HG02759 (cell line): ENCODE measurements at regions not wholly inside any gene's neighbourhood (a gene's known extent, or its start where the extent isn't known, plus 50 kb on each side); places are given as distances from the start of the nearest gene placed in this dataset.
"Not testable (repeated sequence)": the region's sequence is repeated elsewhere in the genome, so short reads cannot be mapped to it uniquely, and the experiment has no call there.

Source experiments
- ATAC-seq: cut with Tn5 transposase; IDR thresholded peaks from one replicate; pipeline ENCODE4 v1.9.1; 2021; ENCODE audit warnings: mild to moderate bottlenecking, moderate library complexity; ENCODE audit not compliant: unreplicated experiment

DNA sequence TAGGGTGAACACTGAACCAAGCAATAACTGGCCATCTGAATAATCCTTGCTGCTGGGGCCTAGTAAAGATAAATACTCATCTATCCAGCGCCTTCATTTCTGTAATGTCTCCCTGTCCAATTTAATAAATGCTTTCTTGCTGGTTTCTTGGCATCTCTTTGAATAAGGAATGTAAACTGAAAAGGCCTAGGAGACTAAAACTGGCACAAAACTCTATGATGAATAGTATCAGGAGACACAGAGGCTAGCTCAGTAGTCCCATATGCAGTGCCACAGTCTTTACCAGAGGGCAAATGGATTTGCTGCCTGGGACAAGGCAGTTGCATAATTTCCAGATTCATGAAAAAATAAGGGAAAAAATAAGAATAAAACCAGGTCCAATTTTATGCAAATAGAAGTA is 324.4 kb downstream of the CENPW start:
- ATAC-seq, result no peak

DNA sequence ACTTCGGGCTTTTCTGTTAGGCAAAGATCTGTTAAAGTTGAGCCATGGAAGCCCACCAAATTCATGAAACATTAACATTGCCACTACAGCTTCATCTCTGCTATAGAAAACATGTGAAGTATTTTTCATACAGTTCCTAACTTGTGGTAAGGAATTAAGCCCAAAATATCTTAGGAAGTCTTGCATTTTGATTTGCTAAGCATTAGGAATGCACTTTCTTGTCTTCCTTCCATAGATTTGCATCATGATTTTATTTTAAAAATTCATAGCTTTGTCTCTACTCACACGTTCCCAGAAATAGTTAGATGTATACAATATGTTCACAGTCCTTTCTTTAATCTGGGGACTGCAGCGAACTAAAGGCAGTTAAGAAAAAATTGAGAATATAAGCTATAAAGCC is 325.6 kb downstream of the CENPW start:
- ATAC-seq, result no peak

DNA sequence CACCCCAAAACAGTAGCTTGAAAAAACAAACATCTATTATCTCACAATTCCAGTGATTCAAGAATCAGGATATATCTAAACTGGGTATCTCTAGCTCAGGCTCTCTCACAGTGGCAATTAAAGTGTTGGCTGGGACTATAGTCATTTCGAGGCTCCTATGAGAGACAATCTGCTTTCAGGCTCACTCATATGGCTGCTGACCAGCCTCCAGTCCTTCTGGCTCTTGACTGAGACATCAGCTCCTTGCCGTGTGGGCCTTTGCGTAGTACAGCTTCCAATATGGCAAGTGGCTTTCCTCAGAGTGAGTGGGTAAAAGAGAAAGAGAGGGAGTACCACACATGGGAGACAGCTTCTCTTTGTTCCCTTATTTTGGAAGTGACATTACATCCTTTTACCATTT is 327.2 kb downstream of the CENPW start:
- no peak for ATAC-seq

DNA sequence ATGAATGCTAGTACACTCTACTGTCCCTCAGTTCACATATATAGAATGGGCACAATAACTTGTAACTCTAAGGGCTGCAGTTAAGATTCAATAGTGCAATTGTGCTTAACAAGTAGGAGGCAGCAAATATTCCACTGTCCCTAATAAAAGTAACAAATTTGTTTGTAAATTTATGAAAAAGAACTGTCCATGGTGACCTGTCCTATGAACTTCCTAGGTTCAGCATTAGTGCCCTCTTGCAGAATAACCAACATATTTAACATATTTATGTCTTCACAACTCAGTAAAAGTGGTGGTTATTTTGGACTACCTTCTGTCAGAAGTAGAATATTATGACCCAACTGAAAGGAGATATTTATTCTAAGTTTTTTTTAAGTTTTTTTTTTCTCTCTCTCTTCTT is 327.8 kb downstream of the CENPW start:
- no peak for ATAC-seq

DNA sequence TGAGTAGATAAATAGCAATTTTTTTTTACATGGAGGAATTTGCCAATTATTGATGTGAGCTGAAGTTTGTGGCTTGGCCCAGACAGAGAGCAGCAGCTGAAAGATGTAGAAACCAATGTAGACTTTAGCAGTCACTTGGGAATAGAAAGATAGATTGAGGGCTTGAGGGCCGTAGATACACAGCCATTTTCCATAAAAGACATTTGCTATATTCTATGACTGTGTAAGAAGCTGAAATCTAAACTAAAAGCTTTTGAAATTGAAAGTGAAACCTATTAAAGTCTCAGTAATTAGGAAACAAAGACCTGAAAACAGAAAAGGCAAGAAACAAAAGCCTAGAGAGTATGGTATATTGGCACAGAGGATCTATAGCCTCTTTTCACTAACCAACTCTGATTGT is 332.7 kb downstream of the CENPW start:
- ATAC-seq, result peak; percentile 86

DNA sequence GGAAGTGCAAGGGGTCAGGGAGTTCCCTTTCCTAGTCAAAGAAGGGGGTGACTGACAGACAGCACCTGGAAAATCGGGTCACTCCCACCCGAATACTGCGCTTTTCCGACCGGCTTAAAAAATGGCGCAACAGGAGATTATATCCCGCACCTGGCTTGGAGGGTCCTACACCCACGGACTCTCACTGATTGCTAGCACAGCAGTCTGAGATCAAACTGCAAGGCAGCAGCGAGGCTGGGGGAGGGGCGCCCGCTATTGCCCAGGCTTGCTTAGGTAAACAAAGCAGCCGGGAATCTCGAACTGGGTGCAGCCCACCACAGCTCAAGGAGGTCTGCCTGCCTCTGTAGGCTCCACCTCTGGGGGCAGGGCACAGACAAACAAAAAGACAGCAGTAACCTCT is 333.8 kb downstream of the CENPW start:
- ATAC-seq, result not testable (repeated sequence)

DNA sequence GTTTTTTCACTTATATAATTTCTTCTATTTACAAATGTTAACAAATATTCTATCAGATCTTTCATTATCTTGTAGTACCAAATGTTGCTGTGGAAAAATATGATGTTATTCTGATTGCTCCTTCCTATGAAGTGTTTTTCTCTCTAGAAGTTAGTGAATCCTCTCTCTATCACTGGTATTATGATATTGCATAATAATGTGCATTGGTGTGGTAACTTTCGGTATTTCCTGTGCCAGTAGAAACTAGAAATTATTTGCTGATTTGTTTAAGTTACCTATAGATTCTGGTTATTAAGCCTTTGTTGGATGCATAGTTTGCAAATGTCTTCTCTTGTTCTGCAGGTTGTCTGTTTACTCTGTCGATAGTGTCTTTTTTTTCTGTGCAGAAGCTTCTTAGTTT is 342.5 kb downstream of the CENPW start:
- ATAC-seq, result no peak

DNA sequence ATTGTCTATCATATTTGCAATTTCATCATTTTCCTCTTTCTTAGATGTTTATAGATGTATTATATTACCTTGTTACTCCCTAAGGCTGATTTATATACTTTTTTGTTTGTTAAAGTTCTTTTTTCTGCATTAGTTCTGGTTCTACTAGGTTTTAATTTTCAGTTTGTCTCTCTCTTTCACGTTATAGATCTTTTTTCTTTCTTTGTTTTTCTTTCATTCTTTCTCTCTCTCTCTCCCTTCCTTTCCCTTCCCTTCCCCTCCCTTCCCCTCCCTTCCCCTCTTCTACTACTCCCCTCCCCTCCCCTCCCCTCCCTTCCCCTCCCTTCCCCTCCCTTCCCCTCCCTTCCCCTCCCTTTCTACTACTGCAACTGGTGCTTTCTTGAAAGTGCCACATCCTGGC is 345.3 kb downstream of the CENPW start:
- no peak for ATAC-seq

DNA sequence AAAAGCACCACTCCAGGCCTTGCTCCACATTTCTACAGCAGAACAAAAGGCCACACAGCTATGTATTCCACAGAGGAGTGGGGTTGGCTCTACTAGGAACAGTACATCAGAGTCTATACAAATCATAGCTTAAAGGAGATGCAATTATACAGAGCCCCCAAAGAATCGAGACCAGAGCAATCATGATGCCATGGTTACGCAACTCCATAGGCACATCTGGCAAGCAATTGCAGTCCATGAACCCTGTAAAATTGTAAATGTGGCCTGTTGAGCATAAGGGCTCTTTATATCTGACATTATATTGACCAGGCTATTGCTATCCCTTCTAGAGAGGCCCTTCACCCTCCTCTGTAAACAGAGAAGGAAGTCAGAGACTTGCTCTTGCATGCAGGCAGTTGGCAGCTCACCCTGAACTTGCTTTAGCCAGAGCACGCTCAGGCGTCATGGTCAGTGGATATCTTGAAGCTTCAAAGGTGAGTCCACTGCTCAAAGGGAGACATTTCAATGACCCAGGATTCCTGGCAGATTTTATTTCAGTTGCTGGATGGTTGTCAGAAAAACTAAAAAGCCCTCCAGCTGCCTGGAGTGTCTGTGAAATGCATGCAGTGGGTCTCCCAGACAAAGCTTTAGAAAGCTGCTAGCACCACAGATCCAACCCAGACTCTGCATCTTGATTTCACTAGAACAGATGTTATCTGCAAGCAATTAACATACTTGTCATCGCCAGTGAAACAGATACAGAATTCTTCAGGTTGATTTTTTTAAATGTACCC is 357.2 kb downstream of the CENPW start:
- no peak for ATAC-seq

DNA sequence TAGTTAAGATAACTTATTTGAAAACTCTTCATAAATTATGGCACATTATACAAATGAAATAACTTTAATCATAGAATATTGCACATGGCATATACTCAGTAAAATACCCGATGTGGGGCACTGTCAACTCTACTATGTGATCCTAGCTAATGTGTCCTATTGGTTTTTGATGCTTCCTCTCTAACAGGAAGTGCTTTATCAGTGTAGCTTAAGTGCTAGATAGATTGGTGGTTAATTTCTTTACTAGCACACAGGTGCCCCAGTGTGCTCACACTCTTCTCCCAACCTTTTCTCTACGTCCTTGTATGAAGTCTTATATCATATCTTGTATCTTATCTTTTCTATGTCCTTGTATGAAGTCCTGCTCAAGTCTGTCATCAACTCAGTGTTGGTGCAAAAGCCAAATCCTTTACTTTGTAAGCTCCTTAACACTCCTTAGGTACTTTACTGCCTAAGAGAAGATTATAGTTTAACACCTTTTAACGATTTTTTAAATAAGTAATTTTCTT is 358.9 kb downstream of the CENPW start:
- ATAC-seq, result no peak

DNA sequence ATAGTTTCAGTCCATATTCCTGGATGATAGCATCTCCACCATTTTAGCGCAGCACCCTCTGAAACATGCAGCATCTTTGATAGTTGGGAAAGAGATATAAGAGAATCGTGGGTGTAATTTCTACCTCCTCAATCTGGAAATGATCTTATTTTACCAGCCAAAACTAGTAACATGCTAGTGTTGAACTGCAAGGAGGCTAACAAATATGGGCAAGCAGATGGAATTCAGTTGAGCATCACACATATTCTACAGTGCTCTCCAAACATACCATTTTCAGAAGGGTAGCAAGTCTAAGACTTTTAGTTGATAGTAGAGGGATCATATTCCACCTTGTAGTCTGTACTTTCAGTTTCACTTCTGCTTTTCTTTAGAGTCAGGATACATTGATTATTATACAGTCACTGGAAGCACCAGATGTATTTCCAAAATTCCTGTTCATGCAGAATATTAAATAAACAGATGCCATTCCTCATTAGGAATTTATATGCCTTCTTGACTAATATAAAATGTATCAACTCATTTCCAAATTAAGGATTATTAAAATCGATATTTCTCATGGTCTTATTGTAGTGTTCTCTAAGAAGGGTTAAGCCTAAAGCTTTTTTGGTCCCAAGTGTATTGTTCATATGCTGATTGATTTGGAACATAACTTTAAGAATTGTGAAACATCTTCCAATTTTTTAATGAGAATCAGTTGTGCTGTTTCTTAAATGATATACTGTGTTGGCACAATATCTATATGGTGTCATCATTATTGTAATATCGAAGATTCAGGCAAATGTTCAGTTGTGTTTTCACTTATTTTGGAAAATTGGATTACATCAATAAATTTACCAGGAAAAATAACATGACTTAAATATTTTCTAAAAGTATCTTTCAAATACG is 362.0 kb downstream of the CENPW start:
- no peak for ATAC-seq

DNA sequence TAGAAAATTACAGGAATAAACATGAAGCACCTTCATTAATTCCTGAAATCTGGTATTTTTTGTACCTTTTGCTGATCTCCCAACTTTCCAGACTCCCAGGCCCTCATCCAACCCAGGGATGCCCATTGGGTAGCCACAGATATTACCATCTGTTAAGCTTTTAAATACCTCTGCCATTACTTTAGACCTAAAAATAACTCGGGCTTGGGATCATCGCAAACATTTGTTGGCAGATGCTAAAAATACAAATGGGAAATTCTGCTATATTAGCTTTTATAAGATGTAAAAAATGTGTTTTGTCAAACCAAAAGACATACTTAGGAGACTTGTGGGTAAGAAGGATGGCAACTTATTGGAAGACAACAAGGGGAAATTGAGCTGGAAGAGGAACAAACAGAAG is 376.1 kb downstream of the CENPW start:
- ATAC-seq, result no peak

DNA sequence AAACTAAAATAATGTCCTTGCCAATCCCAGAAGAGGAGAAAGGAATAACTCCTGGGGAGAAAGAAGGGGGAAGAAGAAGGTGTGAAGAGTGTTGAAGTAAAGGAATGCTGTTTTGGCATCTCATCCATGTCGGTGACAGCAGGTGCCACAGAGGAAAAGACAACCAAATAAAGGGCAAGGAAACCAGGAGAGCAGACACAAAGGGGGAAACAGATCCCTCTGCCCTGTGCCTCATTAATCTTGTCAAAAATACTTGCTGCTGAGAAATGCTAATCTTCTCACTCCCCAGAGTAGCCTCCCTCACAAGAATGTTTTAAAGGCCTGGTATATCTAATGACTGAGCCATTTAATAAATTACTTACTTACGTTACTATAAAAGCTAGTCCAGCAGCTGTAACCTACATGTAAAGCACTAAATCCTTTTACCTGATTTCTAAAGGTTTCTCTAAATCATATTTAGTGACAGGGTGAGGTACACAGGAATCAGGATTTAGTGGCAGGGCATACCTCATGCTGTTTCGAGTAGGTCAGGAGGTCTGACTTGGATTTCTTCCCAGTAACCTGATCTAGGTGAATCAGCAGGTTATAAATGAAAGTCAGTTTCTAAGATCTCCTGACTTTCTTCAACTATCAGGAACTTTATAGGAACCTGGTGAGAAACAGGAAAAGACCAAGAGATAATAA is 377.1 kb downstream of the CENPW start:
- ATAC-seq, result no peak

DNA sequence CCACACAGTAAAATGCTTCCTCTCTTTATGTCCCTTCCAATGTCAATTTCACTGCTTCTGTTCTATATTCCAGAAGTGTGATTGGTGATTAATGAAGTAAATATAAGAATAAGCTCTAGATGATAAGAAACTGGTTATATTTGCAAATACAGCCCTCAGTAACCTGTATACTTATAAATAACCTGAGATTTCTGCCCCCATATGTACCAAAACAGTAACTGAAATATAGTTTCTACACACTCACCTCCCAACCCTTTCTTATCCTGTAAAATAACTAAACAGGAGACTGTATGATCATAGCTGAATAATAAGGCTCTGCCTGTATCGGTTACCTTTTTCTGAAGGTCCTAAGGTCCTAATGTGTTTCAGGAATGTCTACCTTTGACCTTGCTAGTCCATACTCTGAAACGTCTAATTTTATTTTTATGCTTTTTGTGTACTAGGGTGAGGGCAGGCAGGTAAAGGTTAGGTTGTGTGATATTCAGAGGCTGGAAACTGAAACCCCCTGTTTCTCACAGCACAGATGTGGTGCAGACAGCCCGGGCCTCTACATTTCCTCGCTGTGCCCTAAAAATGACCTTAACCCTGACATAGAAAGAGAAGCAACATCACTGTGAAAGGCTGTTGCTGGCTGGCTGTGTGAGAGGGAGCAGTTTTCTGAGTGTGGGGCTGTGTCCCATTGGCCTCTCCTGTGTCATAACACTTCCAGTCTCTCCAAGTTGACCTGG is 378.8 kb downstream of the CENPW start:
- peak; percentile 79 for ATAC-seq

DNA sequence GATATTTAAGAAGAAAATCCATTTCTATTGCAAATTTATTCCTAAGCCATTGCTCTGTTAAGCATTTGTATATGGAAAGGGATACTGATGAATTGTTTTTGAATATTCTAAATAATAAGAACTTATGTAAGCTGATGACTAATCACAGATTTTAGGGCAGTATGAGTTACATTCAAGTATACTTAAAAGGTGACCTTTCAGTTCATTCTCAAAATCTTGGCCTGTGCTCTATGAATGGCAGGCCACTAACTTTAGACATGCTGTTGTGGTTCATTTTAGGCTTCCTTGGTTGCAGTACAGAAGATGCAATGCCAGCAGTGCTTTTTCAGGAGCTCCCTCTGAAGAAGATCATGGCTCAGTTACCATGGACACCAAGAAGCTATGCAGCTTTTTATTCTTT is 380.4 kb downstream of the CENPW start:
- no peak for ATAC-seq

DNA sequence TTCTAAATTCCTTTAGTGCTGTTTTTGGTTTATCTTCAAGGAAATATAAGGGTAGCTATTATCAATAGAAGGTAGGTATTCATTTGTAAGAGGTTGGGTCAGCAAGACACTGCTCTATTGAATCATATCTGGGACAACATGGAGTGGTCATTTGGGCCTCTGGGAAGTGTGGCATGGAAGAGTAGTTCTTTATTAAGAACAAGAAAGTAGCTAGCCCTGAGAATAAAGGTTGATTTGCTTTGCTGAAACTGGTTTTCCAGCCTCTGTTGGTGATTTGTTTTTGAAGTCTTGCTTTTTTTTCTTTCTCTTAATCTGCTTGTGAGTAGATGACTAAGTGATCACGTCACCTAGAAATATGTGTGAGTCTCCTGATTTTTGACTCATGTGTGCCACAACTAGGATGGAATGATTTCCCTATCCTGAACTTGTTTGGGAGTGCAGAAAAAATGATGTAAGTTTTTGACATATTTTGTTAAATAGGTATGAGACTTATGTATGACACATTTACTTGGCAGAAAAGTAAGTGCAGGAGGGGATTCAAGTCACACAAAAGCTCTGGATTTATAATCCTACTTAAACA is 381.8 kb downstream of the CENPW start:
- ATAC-seq, result no peak

DNA sequence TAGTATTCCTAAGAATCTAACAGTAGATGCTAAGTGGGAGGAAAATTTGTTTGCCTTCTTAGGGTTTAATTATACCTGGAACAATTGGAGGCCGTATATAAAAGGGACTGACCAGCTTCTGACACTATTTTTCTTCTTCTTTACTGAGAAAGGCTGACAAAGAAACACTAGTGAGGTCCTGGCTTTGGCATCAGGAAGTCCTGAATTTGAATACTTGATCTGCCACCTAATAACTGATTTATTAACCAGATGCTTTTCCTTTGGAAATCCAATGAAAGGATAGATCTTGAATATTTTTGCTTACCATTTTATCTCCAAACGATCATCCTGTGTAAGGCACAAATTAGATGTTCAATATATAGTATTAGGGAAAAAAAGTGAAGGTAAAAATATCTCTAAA is 382.5 kb downstream of the CENPW start:
- ATAC-seq, result no peak

DNA sequence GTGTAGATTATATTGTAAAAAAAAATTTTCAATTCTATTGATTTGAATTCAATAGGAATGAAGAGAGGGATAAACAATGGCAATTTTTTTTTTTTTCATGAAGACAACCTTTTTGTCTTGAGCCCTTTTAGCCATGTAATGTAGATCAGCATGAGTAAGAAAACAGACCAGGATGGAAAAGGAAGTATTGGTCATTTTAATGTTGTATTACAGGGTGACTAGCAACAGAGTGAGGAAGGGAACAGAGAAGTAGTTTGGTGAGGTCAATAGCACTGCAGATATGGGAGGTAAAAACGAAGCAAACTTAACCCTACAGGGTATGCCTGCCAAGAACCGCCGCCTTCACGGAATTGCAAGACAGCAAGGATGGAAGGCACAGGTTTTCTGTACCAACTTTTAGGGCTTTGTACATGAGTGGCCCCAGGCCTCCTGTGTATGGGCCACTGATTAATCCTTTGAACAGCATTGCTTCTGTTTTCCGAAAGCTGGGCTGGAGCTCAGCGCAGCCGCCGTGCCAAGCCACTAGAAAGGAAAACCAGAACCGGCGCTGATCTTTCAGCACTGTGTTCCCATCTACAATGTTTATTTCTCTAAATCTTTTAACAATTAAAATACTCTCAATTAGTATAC is 383.7 kb downstream of the CENPW start:
- no peak for ATAC-seq

DNA sequence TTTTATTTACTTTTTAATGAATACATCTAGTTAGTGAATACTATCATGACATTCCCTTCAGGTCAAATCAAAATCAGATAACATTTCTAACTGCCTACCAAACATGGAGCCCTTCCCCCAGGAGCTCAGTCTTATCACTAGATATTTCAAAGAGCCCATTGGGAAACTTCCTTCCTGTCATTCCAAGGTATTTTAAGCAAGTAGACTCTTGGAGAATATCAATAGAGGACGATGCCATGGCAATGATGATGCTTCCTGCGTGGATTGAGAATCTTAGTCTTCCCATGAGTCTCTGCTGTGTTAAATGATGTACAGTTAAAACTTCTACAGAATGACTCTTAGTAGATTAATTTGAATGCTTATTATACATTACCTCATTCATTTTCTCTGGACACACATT is 384.9 kb downstream of the CENPW start:
- no peak for ATAC-seq

DNA sequence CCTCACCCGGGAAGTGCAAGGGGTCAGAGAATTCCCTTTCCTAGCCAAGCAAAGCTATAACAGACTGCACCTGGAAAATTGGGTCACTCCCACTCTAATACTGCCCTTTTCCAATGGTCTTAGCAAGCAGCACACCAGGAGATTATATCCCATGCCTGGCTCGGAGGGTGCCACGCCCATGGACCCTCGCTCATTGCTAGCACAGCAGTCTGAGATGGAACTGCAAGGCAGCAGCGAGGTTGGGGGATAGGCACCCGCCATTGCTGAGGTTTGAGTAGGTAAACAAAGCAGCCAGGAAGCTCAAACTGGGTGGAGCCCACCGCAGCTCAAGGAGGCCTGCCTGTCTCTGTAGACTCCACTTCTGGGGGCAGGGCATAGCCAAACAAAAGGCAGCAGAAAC is 386.5 kb downstream of the CENPW start:
- ATAC-seq, result not testable (repeated sequence)
